Embryonic facial prominence (tissue), 1 donor: ENCODE measurements at regions not wholly inside any gene's neighbourhood (a gene's known extent, or its start where the extent isn't known, plus 50 kb on each side); places are given as distances from the start of the nearest gene placed in this dataset.
"Not testable (repeated sequence)": the region's sequence is repeated elsewhere in the genome, so short reads cannot be mapped to it uniquely, and the experiment has no call there.

Experiments used
- DNase-seq: peaks from one replicate; pipeline ENCODE4 v3.0.0-alpha.2; 2016; ENCODE audit errors: extremely low spot score

GRCh38 chr3:197407526-197407925 lies 109.1 kb upstream of the DLG1 start:
- no peak for DNase-seq

GRCh38 chr3:197407053-197407452 lies 108.6 kb upstream of the DLG1 start:
- DNase-seq = no peak

- no peak for DNase-seq
These were observed 107.9 kb upstream of the DLG1 start for GRCh38 chr3:197406266-197406665.

- DNase-seq = no peak
These were observed 106.3 kb upstream of the DLG1 start for GRCh38 chr3:197404754-197405153.

- DNase-seq = no peak
These were observed 105.6 kb upstream of the DLG1 start for GRCh38 chr3:197404030-197404429.

GRCh38 chr3:197402401-197402800 lies 104.0 kb upstream of the DLG1 start:
- not testable (repeated sequence) for DNase-seq

- no peak for DNase-seq
These were observed 101.1 kb upstream of the DLG1 start for GRCh38 chr3:197399486-197399885.

- no peak for DNase-seq
These were observed 100.0 kb upstream of the DLG1 start for GRCh38 chr3:197398286-197398878.

GRCh38 chr3:197397838-197398237 lies 99.4 kb upstream of the DLG1 start:
- no peak for DNase-seq

GRCh38 chr3:197394464-197395321 lies 96.3 kb upstream of the DLG1 start:
- no peak for DNase-seq

GRCh38 chr3:197394126-197394463 lies 95.7 kb upstream of the DLG1 start:
- not testable (repeated sequence) for DNase-seq

GRCh38 chr3:197393711-197394110 lies 95.3 kb upstream of the DLG1 start:
- DNase-seq = no peak

GRCh38 chr3:197392961-197393360 lies 94.5 kb upstream of the DLG1 start:
- DNase-seq = no peak

GRCh38 chr3:197381371-197381770 lies 83.0 kb upstream of the DLG1 start:
- no peak for DNase-seq

GRCh38 chr3:197380786-197381185 lies 82.4 kb upstream of the DLG1 start:
- DNase-seq = no peak

GRCh38 chr3:197378985-197379718 lies 80.7 kb upstream of the DLG1 start:
- DNase-seq = no peak

GRCh38 chr3:197376735-197377555 lies 78.5 kb upstream of the DLG1 start:
- no peak for DNase-seq

- DNase-seq = no peak
These were observed 77.6 kb upstream of the DLG1 start for GRCh38 chr3:197376020-197376419.

GRCh38 chr3:197375001-197375441 lies 76.6 kb upstream of the DLG1 start:
- no peak for DNase-seq

- no peak for DNase-seq
These were observed 74.7 kb upstream of the DLG1 start for GRCh38 chr3:197373096-197373495.

GRCh38 chr3:197372047-197372661 lies 73.7 kb upstream of the DLG1 start:
- DNase-seq = peak; percentile 67
